ENCODE measurements at regions not wholly inside any gene's neighbourhood (a gene's known extent, or its start where the extent isn't known, plus 50 kb on each side); places are given as distances from the start of the nearest gene placed in this dataset.
A peak's percentile ranks its signal among the peaks of the same experiment; 100 is the strongest.
"Not testable (repeated sequence)": the region's sequence is repeated elsewhere in the genome, so short reads cannot be mapped to it uniquely, and the experiment has no call there.

GRCh38 chr10:78441694-78442093, 408.0 kb downstream of the RPS24 start:
- DNase-seq: no peak

- DNase-seq: no peak
These were observed 409.3 kb downstream of the RPS24 start for GRCh38 chr10:78442836-78443550.

GRCh38 chr10:78443900-78444571, 410.4 kb downstream of the RPS24 start:
- no peak for DNase-seq

GRCh38 chr10:78444741-78445140, 411.1 kb downstream of the RPS24 start:
- not testable (repeated sequence) for DNase-seq

GRCh38 chr10:78445308-78445707, 411.6 kb downstream of the RPS24 start:
- no peak for DNase-seq

- no peak for DNase-seq
These were observed 414.8 kb downstream of the RPS24 start for GRCh38 chr10:78448470-78448869.

GRCh38 chr10:78448994-78449418, 415.3 kb downstream of the RPS24 start:
- no peak for DNase-seq

GRCh38 chr10:78449554-78449953, 415.9 kb downstream of the RPS24 start:
- no peak for DNase-seq

GRCh38 chr10:78450239-78450638, 416.6 kb downstream of the RPS24 start:
- DNase-seq: no peak

GRCh38 chr10:78450807-78451485, 417.3 kb downstream of the RPS24 start:
- no peak for DNase-seq

GRCh38 chr10:78451592-78451991, 417.9 kb downstream of the RPS24 start:
- DNase-seq: peak; percentile 59

- DNase-seq: no peak
These were observed 420.5 kb downstream of the RPS24 start for GRCh38 chr10:78454123-78454645.

- DNase-seq: no peak
These were observed 421.6 kb downstream of the RPS24 start for GRCh38 chr10:78455236-78455635.

- DNase-seq: no peak
These were observed 422.1 kb downstream of the RPS24 start for GRCh38 chr10:78455811-78456210.

GRCh38 chr10:78456649-78457400, 423.2 kb downstream of the RPS24 start:
- no peak for DNase-seq

GRCh38 chr10:78457804-78458482, 424.3 kb downstream of the RPS24 start:
- DNase-seq: no peak

- no peak for DNase-seq
These were observed 425.4 kb downstream of the RPS24 start for GRCh38 chr10:78458983-78459638.

GRCh38 chr10:78459639-78460037, 426.0 kb downstream of the RPS24 start:
- no peak for DNase-seq

- DNase-seq: no peak
These were observed 426.5 kb downstream of the RPS24 start for GRCh38 chr10:78460204-78460603.

GRCh38 chr10:78461333-78461732, 427.7 kb downstream of the RPS24 start:
- no peak for DNase-seq

GRCh38 chr10:78462176-78462575, 428.5 kb downstream of the RPS24 start:
- no peak for DNase-seq

- no peak for DNase-seq
These were observed 429.1 kb downstream of the RPS24 start for GRCh38 chr10:78462726-78463228.
